ENCODE measurements at regions not wholly inside any gene's neighbourhood (a gene's known extent, or its start where the extent isn't known, plus 50 kb on each side); places are given as distances from the start of the nearest gene placed in this dataset.

GRCh38 chr2:187924293-187924692 lies 367.4 kb upstream of the GULP1 start:
- Histone ChIP-seq H2AFZ (ENCODE audit: low read length) (no peak overlapping the region), H3K56ac (replicated peaks; ENCODE audit: insufficient read length, low read depth, low read length) (no peak overlapping the region)
- POLR2A ChIA-PET (ENCODE audit: partially characterized antibody) = no interaction called here

More at GRCh38 chr2:187924293-187924692, 367.4 kb upstream of the GULP1 start:
- Histone ChIP-seq H3K14ac (ENCODE audit: insufficient read length) (no peak overlapping the region), H3K4me1 (replicated peaks in 1 of 4; ENCODE audit: control insufficient read depth in 3 of 4, insufficient read depth in 4 of 4, low read length in 3 of 4) (no peaks in the 10 kb centered on the region), H2BK5ac (ENCODE audit: low read depth, low read length) (no peak overlapping the region), H3K79me2 (ENCODE audit: control insufficient read depth in 1 of 2, insufficient read depth in 2 of 2, low read length in 2 of 2) (no peaks in the 10 kb centered on the region), H2AK5ac (ENCODE audit: low read depth, low read length) (no peak overlapping the region), H3K27me3 (replicated peaks in 1 of 4; ENCODE audit: control insufficient read depth in 3 of 4, extremely low read depth in 1 of 4, insufficient read depth in 3 of 4, low read length in 3 of 4) (no peaks in the 10 kb centered on the region), H2BK15ac (ENCODE audit: low read length) (no peak overlapping the region), H4K5ac (ENCODE audit: insufficient read length, low read depth, low read length) (no peak overlapping the region), H4K91ac (replicated peaks; ENCODE audit: insufficient read length, low read length) (no peak overlapping the region), H3K23me2 (ENCODE audit: low read depth, low read length) (no peaks in the 10 kb centered on the region), H3K79me1 (ENCODE audit: low read depth, low read length) (no peaks in the 10 kb centered on the region), H4K8ac (ENCODE audit: extremely low read depth, insufficient read depth, low read length) (no peak overlapping the region), H3K36me3 (ENCODE audit: control insufficient read depth in 2 of 4, insufficient read depth in 4 of 4, low read length in 3 of 4) (no peaks in the 10 kb centered on the region), H2BK120ac (replicated peaks; ENCODE audit: low read depth, low read length) (no peak overlapping the region), H3K27ac (ENCODE audit: low read depth, low read length) (no peak overlapping the region), H3K4me2 (ENCODE audit: insufficient read depth in 1 of 2, low read depth in 2 of 2, low read length in 2 of 2) (no peak overlapping the region), H3K23ac (ENCODE audit: insufficient read length) (no peak overlapping the region), H3K9ac (replicated peaks in 1 of 4; ENCODE audit: extremely low read depth in 1 of 4, low read depth in 3 of 4, low read length in 3 of 4) (no peak overlapping the region), H2BK20ac (ENCODE audit: low read length) (no peak overlapping the region), H3K18ac (ENCODE audit: extremely low read depth, low read length) (no peak overlapping the region), H3K4me3 (ENCODE audit: extremely low read depth in 1 of 4, insufficient read depth in 2 of 4, low read depth in 3 of 4, low read length in 4 of 4) (no peak overlapping the region), H4K20me1 (replicated peaks in 1 of 2; ENCODE audit: control insufficient read depth in 1 of 2, insufficient read depth in 2 of 2, low read length in 2 of 2) (no peaks in the 10 kb centered on the region), H3K9me3 (ENCODE audit: insufficient read depth in 2 of 2, low read depth in 1 of 2, low read length in 1 of 2) (no peaks in the 10 kb centered on the region), H3K4ac (replicated peaks; ENCODE audit: insufficient read length, low read depth, low read length) (no peak overlapping the region), H2BK12ac (ENCODE audit: low read depth, low read length) (no peak overlapping the region)
- FAIRE-seq = no peak
- CTCF ChIA-PET (ENCODE audit: partially characterized antibody) = no interaction called here
- DNase-seq (ENCODE audit: low read depth in 1 of 2, low spot score in 2 of 2) = no peak
- no peak for TF ChIP-seq RBBP5 (IDR thresholded peaks at IDR 0.05; ENCODE audit: borderline replicate concordance, low read depth, low read length)
- no peak for TF ChIP-seq RNF2 (IDR thresholded peaks at IDR 0.05; ENCODE audit: borderline replicate concordance, low read depth, low read length, missing control alignments, poor library complexity, severe bottlenecking)
- TF ChIP-seq RFX5 (IDR thresholded peaks at IDR 0.05; ENCODE audit: borderline replicate concordance, low read depth, low read length) = no peak
- no peak for TF ChIP-seq NANOG (IDR thresholded peaks at IDR 0.05; ENCODE audit: insufficient read depth, low read depth, low read length, poor library complexity, severe bottlenecking)
- TF ChIP-seq JUND (IDR thresholded peaks at IDR 0.05; ENCODE audit: low read length) = no peak
- TF ChIP-seq KDM5A (IDR thresholded peaks at IDR 0.05; ENCODE audit: low read length) = no peak
- TF ChIP-seq JUN (IDR thresholded peaks at IDR 0.05; ENCODE audit: low read depth, low read length) = no peak
- TF ChIP-seq BRCA1 (IDR thresholded peaks at IDR 0.05; ENCODE audit: low read depth, low read length) = no peak
- TF ChIP-seq BACH1 (IDR thresholded peaks at IDR 0.05; ENCODE audit: low read length) = no peak
- no peak for TF ChIP-seq MAX (IDR thresholded peaks at IDR 0.05)
- no peak for TF ChIP-seq KDM1A (IDR thresholded peaks at IDR 0.05; ENCODE audit: borderline replicate concordance, low read length)
- no peak for TF ChIP-seq SP1 (IDR thresholded peaks at IDR 0.05; ENCODE audit: low read depth, low read length)
- TF ChIP-seq SUZ12 (IDR thresholded peaks at IDR 0.05; ENCODE audit: low read length) = no peak

All from H1 (cell line).